ENCODE measurements at regions not wholly inside any gene's neighbourhood (a gene's known extent, or its start where the extent isn't known, plus 50 kb on each side); places are given as distances from the start of the nearest gene placed in this dataset.

DNA sequence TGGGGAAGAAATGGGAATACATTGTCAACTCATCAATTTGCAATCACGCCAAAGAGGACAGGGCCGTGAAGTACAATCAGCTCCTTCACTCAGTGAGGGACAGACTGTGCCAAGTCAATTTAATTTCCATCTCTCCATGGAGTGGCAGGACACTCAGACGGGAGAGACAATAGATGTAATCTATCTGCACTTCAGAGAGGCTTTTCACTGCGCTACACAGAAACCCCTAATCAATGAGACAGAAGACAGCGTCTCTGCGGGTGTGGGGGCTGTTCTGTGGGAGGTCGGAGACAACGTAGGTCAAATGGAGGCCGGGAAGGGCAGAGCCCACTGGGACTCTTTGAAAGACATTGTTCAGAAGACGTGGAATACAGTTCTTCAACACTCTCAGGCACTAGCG, 541.0 kb upstream of the ADARB2 start:
- H3K4me1 ChIP-seq = no peaks in the 10 kb centered on the region
- H3K27ac ChIP-seq = no peak overlapping the region
- H3K27me3 ChIP-seq = peaks cover 7% of the 10 kb centered on the region
- TF ChIP-seq EP300 (IDR thresholded peaks at IDR 0.05) = no peak
- TF ChIP-seq, protein P1, sequence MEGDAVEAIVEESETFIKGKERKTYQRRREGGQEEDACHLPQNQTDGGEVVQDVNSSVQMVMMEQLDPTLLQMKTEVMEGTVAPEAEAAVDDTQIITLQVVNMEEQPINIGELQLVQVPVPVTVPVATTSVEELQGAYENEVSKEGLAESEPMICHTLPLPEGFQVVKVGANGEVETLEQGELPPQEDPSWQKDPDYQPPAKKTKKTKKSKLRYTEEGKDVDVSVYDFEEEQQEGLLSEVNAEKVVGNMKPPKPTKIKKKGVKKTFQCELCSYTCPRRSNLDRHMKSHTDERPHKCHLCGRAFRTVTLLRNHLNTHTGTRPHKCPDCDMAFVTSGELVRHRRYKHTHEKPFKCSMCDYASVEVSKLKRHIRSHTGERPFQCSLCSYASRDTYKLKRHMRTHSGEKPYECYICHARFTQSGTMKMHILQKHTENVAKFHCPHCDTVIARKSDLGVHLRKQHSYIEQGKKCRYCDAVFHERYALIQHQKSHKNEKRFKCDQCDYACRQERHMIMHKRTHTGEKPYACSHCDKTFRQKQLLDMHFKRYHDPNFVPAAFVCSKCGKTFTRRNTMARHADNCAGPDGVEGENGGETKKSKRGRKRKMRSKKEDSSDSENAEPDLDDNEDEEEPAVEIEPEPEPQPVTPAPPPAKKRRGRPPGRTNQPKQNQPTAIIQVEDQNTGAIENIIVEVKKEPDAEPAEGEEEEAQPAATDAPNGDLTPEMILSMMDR (IDR thresholded peaks at IDR 0.05) = no peak
- no peak for TF ChIP-seq POLR2A (IDR thresholded peaks at IDR 0.05)
- TF ChIP-seq POLR2AphosphoS5 (IDR thresholded peaks at IDR 0.05) = no peak
- no peaks in the 10 kb centered on the region for H3K36me3 ChIP-seq
- H3K9me3 ChIP-seq = peaks cover 0 to 16% (median 0%) of the 10 kb centered on the region in 3 donors
- WGBS, 2 donors (ENCODE audit: low coverage in 1 of 2) = 65% methylated on average over 8 to 11 of the region's 11 CpGs
- no peak overlapping the region for H3K4me3 ChIP-seq
- ATAC-seq = no peak

- ATAC-seq = no peak
- TF ChIP-seq POLR2AphosphoS5 (IDR thresholded peaks at IDR 0.05) = no peak
These were observed 526.2 kb upstream of the ADARB2 start for GRCh38 chr10:2263561-2263960.

DNA sequence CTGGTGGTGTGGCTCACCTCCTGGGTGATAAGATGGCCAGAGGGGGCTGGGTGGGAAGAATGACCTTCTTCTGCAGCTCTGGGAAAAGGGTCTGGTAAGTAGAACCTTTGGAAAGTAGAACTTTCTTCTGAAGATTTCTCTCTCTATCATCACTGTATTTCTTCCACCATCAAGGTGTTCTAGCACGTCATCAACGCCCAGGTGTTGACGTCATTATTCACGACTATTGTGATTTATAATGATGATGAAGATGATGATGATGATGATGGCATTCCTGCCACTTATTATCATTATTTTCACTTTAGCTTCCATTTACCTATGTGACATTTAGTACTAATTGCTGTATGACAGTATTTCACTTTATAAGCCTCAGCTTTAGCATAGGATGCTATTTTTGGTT, 525.6 kb upstream of the ADARB2 start:
- TF ChIP-seq EP300 (IDR thresholded peaks at IDR 0.05) = no peak
- TF ChIP-seq POLR2AphosphoS5 (IDR thresholded peaks at IDR 0.05) = no peak
- TF ChIP-seq, protein P1 (IDR thresholded peaks at IDR 0.05) = no peak
- no peak for TF ChIP-seq POLR2A (IDR thresholded peaks at IDR 0.05)
- Histone ChIP-seq H3K4me3 (no peak overlapping the region), H3K36me3 (no peaks in the 10 kb centered on the region), H3K27ac (no peak overlapping the region), H3K27me3 (no peaks in the 10 kb centered on the region), H3K9me3 (peaks cover 0 to 6% (median 0%) of the 10 kb centered on the region in 3 donors), H3K4me1 (no peaks in the 10 kb centered on the region)
- 86 to 89% methylated on average over 4 of the region's 4 CpGs for WGBS, 2 donors (ENCODE audit: low coverage in 1 of 2)
- no peak for ATAC-seq

More at GRCh38 chr10:2263561-2263960, 526.2 kb upstream of the ADARB2 start:
- H3K4me1 ChIP-seq = no peaks in the 10 kb centered on the region
- H3K4me3 ChIP-seq = no peak overlapping the region
- no peaks in the 10 kb centered on the region for H3K36me3 ChIP-seq
- no peak overlapping the region for H3K27ac ChIP-seq
- no peaks in the 10 kb centered on the region for H3K27me3 ChIP-seq
- peaks cover 0 to 6% (median 0%) of the 10 kb centered on the region in 3 donors for H3K9me3 ChIP-seq

- no peak for TF ChIP-seq POLR2A (IDR thresholded peaks at IDR 0.05)
- no peak for TF ChIP-seq POLR2AphosphoS5 (IDR thresholded peaks at IDR 0.05)
- TF ChIP-seq, protein P1 (IDR thresholded peaks at IDR 0.05) = no peak
- TF ChIP-seq EP300 (IDR thresholded peaks at IDR 0.05) = no peak
- Histone ChIP-seq H3K36me3 (no peaks in the 10 kb centered on the region), H3K4me3 (no peak overlapping the region), H3K27me3 (no peaks in the 10 kb centered on the region), H3K27ac (no peak overlapping the region), H3K4me1 (no peaks in the 10 kb centered on the region), H3K9me3 (peaks cover 0 to 6% (median 0%) of the 10 kb centered on the region in 3 donors)
- ATAC-seq = no peak
- 35 to 59% methylated on average over 2 of the region's 2 CpGs for WGBS, 2 donors (ENCODE audit: low coverage in 1 of 2)
These were observed 525.0 kb upstream of the ADARB2 start for GRCh38 chr10:2262333-2262732.

DNA sequence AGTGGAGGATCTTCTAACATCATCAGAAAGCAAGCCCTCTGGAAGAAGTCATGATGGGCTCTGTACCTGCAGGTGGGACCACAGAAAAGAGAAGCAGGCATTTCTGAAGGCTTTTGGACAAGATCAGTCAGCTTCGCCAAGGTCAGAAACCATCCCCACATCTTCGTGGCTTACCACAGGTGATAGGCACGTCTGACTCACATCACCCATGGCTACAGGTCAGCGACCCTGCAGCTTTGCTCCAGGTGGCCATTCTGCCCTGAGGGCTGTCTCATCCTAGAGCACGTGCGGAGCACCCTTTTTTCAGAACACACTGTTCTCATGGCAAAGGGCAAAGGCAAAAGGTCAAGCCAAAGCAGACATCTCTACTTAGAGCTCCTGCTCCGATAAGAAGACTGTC, 518.9 kb upstream of the ADARB2 start:
- no peaks in the 10 kb centered on the region for H3K27me3 ChIP-seq
- H3K27ac ChIP-seq = no peak overlapping the region
- TF ChIP-seq POLR2A (IDR thresholded peaks at IDR 0.05) = no peak
- no peak for ATAC-seq
- H3K36me3 ChIP-seq = no peaks in the 10 kb centered on the region
- H3K4me3 ChIP-seq = no peak overlapping the region
- no peaks in the 10 kb centered on the region for H3K9me3 ChIP-seq
- 73% methylated on average over 4 of the region's 7 CpGs; no CpG with 5 or more reads in 1 of the 2 donors for WGBS, 2 donors (ENCODE audit: low coverage in 1 of 2)
- H3K4me1 ChIP-seq = no peaks in the 10 kb centered on the region

DNA sequence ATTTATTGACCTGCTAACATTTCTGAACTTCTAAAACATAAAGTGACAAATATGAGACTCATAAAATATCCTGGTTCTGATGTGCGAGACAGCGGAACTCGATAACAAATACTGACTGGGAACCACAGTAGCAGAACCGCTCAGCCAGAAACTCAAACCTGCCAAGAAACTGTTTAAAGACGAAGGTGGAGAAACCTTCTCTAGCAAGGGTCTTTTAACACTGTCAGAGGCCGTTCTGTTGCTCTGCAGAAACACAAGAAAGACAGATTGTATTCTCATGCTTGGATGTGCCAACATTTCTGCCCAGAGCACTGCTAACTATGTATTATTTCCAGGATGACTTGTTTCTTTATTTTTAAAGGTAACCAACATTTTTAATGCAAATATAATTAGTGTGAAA, 514.8 kb upstream of the ADARB2 start:
- Histone ChIP-seq H3K4me3 (no peak overlapping the region), H3K27me3 (peaks cover 10% of the 10 kb centered on the region), H3K4me1 (no peaks in the 10 kb centered on the region), H3K27ac (no peak overlapping the region), H3K9me3 (no peaks in the 10 kb centered on the region), H3K36me3 (no peaks in the 10 kb centered on the region)
- no peak for ATAC-seq
- 29 to 33% methylated on average over 6 of the region's 6 CpGs for WGBS, 2 donors (ENCODE audit: low coverage in 1 of 2)
- TF ChIP-seq, protein P1 (IDR thresholded peaks at IDR 0.05) = no peak
- TF ChIP-seq POLR2AphosphoS5 (IDR thresholded peaks at IDR 0.05) (no peak), POLR2A (IDR thresholded peaks at IDR 0.05) (no peak), EP300 (IDR thresholded peaks at IDR 0.05) (no peak)
